Hepatocyte (in vitro differentiated cells): ENCODE measurements at regions not wholly inside any gene's neighbourhood (a gene's known extent, or its start where the extent isn't known, plus 50 kb on each side); places are given as distances from the start of the nearest gene placed in this dataset.

ENCODE experiments used
- CTCF ChIP-seq: fragments of 200-600 bp; sonication (generic); IDR thresholded peaks from 2 replicates; pipeline ENCODE4 v1.5.1; 2016; ENCODE audit warnings: antibody characterized with exemption, mild to moderate bottlenecking; ENCODE audit not compliant: poor library complexity
- EZH2 ChIP-seq: fragments of 200-600 bp; sonication (generic); IDR thresholded peaks from 2 replicates; pipeline ENCODE4 v1.6.1; 2016; ENCODE audit warnings: antibody characterized with exemption, mild to moderate bottlenecking, borderline replicate concordance
- EZH2phosphoT487 ChIP-seq: fragments of 200-600 bp; sonication (generic); IDR thresholded peaks from one replicate; pipeline ENCODE4 v1.6.1; 2018; ENCODE audit warnings: antibody characterized with exemption, mild to moderate bottlenecking, low read depth, moderate library complexity; ENCODE audit not compliant: unreplicated experiment, severe bottlenecking

GRCh38 chr3:80010021-80010571 is 242.3 kb upstream of the ROBO1 start:
- no peak for TF ChIP-seq EZH2
- TF ChIP-seq CTCF = no peak
- TF ChIP-seq EZH2phosphoT487 = no peak
